Peyer's patch (tissue), 4 donors: ENCODE measurements at regions not wholly inside any gene's neighbourhood (a gene's known extent, or its start where the extent isn't known, plus 50 kb on each side); places are given as distances from the start of the nearest gene placed in this dataset.

Experiments used
- CTCF ChIP-seq, 6 experiments: fragments of 450-650 bp in 4 of 6; fragments of 200-600 bp in 2 of 6; sonication (generic) in 1 of 6; IDR thresholded peaks; one replicate each; pipeline ENCODE4 v1.5.1; 2017 to 2019; ENCODE audit warnings: antibody characterized with exemption in 6 of 6, mild to moderate bottlenecking in 3 of 6, moderate library complexity in 1 of 6
- POLR2A ChIP-seq, 2 donors: fragments of 450-650 bp; IDR thresholded peaks; one replicate each; pipeline ENCODE4 v1.5.1; 2017; ENCODE audit warnings: antibody characterized with exemption in 2 of 2, mild to moderate bottlenecking in 2 of 2, moderate library complexity in 2 of 2

- no peak for TF ChIP-seq CTCF (IDR thresholded peaks at IDR 0.05)
- TF ChIP-seq POLR2A (IDR thresholded peaks at IDR 0.05) = no peak
Observed at GRCh38 chr5:165139262-165139661, 1633.8 kb downstream of the MAT2B start.
